Prostate gland (tissue), 2 donors: ENCODE measurements at regions not wholly inside any gene's neighbourhood (a gene's known extent, or its start where the extent isn't known, plus 50 kb on each side); places are given as distances from the start of the nearest gene placed in this dataset.

Experiments
- DNase-seq: peaks from one replicate; pipeline ENCODE4 v3.0.0-alpha.2; 2019; ENCODE audit warnings: low spot score
- H3K27ac ChIP-seq, 2 donors: fragments of 200-600 bp; sonication (generic); 2 replicates each; pipeline ENCODE4 v1.5.1; 2017 to 2019
- H3K27me3 ChIP-seq: fragments of 200-600 bp; sonication (generic); replicated peaks from 2 replicates; pipeline ENCODE4 v1.5.1; 2019; ENCODE audit not compliant: insufficient read depth
- H3K36me3 ChIP-seq, 2 donors: fragments of 200-600 bp; sonication (generic); 1 replicate in 1 of 2; 2 replicates in 1 of 2; pipeline versions ENCODE4 v1.5.1 to v1.8.1; 2017 to 2019
- H3K4me1 ChIP-seq: fragments of 200-600 bp; sonication (generic); replicated peaks from 2 replicates; pipeline ENCODE4 v1.5.1; 2019
- H3K4me3 ChIP-seq, 2 donors: fragments of 200-600 bp; sonication (generic); 2 replicates each; pipeline ENCODE4 v1.5.1; 2017 to 2019
- H3K9me3 ChIP-seq: fragments of 200-600 bp; sonication (generic); 2 replicates; pipeline ENCODE4 v1.5.1; 2017
- CTCF ChIP-seq, 4 experiments: fragments of 200-600 bp in 2 of 4; fragments of 450-650 bp in 2 of 4; sonication (generic) in 2 of 4; IDR thresholded peaks; 1 replicate in 3 of 4; 2 replicates in 1 of 4; pipeline ENCODE4 v1.5.1; 2016 to 2019; ENCODE audit warnings: antibody characterized with exemption in 4 of 4, mild to moderate bottlenecking in 2 of 4, moderate library complexity in 2 of 4
- POLR2A ChIP-seq: fragments of 450-650 bp; IDR thresholded peaks from one replicate; pipeline ENCODE4 v1.6.1; 2016; ENCODE audit warnings: antibody characterized with exemption, mild to moderate bottlenecking
- POLR2AphosphoS5 ChIP-seq: sonication (generic); formaldehyde crosslinking; IDR thresholded peaks from one replicate; pipeline ENCODE4 v1.6.1; 2017; ENCODE audit warnings: antibody characterized with exemption
- WGBS: methylation state at CpG from one replicate; pipeline ENCODE4 v1.1.5; 2018; 5-methylcytosine and 5-hydroxymethylcytosine counted together
- intact Hi-C: fragments of 100-400 bp; cut with DNase I; formaldehyde crosslinking; loops from one replicate; pipeline ENCODE4 v1.14.2; 2022

- Histone ChIP-seq H3K9me3 (no peaks in the 10 kb centered on the region), H3K36me3 (no peaks in the 10 kb centered on the region), H3K4me1 (no peaks in the 10 kb centered on the region), H3K27me3 (no peaks in the 10 kb centered on the region), H3K4me3 (no peak overlapping the region), H3K27ac (no peak overlapping the region)
- DNase-seq = no peak
- TF ChIP-seq POLR2AphosphoS5 = no peak
- no peak for TF ChIP-seq POLR2A
- no peak for TF ChIP-seq CTCF (IDR thresholded peaks at IDR 0.05)
- 89% methylated on average over 4 of the region's 4 CpGs for WGBS
- intact Hi-C loops = no loop called here
Observed at GRCh38 chr14:51451561-51451960, 200.1 kb upstream of the FRMD6 start.

- no peaks in the 10 kb centered on the region for H3K27me3 ChIP-seq
- TF ChIP-seq POLR2AphosphoS5 = no peak
- no peak for TF ChIP-seq CTCF (IDR thresholded peaks at IDR 0.05)
- TF ChIP-seq POLR2A = no peak
- intact Hi-C loops = no loop called here
- no peaks in the 10 kb centered on the region for H3K4me1 ChIP-seq
- no peak overlapping the region for H3K27ac ChIP-seq
- H3K36me3 ChIP-seq = no peaks in the 10 kb centered on the region
- no peak for DNase-seq
- WGBS = 56% methylated on average over 8 of the region's 8 CpGs
- H3K9me3 ChIP-seq = no peaks in the 10 kb centered on the region
- no peak overlapping the region for H3K4me3 ChIP-seq
Observed at GRCh38 chr14:51453869-51454268, 197.8 kb upstream of the FRMD6 start.

GRCh38 chr14:51454351-51454750, 197.4 kb upstream of the FRMD6 start:
- Histone ChIP-seq H3K36me3 (no peaks in the 10 kb centered on the region), H3K27me3 (no peaks in the 10 kb centered on the region), H3K27ac (no peak overlapping the region), H3K9me3 (no peaks in the 10 kb centered on the region), H3K4me1 (no peaks in the 10 kb centered on the region), H3K4me3 (no peak overlapping the region)
- WGBS = 91% methylated on average over 1 of the region's 1 CpG
- intact Hi-C loops = no loop called here
- no peak for DNase-seq
- TF ChIP-seq CTCF (IDR thresholded peaks at IDR 0.05) (no peak), POLR2A (no peak), POLR2AphosphoS5 (no peak)

- 68% methylated on average over 7 of the region's 7 CpGs for WGBS
- H3K27ac ChIP-seq = no peak overlapping the region
- no peaks in the 10 kb centered on the region for H3K27me3 ChIP-seq
- no peaks in the 10 kb centered on the region for H3K4me1 ChIP-seq
- H3K4me3 ChIP-seq = no peak overlapping the region
- no peak for DNase-seq
- H3K36me3 ChIP-seq = no peaks in the 10 kb centered on the region
- intact Hi-C loops = no loop called here
- no peaks in the 10 kb centered on the region for H3K9me3 ChIP-seq
- TF ChIP-seq POLR2A = no peak
- no peak for TF ChIP-seq POLR2AphosphoS5
- TF ChIP-seq CTCF (IDR thresholded peaks at IDR 0.05) = no peak
Observed at GRCh38 chr14:51455041-51455835, 196.5 kb upstream of the FRMD6 start.

- no peaks in the 10 kb centered on the region for H3K36me3 ChIP-seq
- WGBS = 100% methylated on average over 1 of the region's 1 CpG
- no peak for TF ChIP-seq POLR2AphosphoS5
- no peak for TF ChIP-seq POLR2A
- TF ChIP-seq CTCF (IDR thresholded peaks at IDR 0.05) = no peak
- no peaks in the 10 kb centered on the region for H3K4me1 ChIP-seq
- H3K27me3 ChIP-seq = no peaks in the 10 kb centered on the region
- H3K4me3 ChIP-seq = no peak overlapping the region
- H3K9me3 ChIP-seq = no peaks in the 10 kb centered on the region
- intact Hi-C loops = no loop called here
- DNase-seq = no peak
- H3K27ac ChIP-seq = no peak overlapping the region
Observed at GRCh38 chr14:51457843-51458562, 193.7 kb upstream of the FRMD6 start.
